ENCODE measurements at regions not wholly inside any gene's neighbourhood (a gene's known extent, or its start where the extent isn't known, plus 50 kb on each side); places are given as distances from the start of the nearest gene placed in this dataset.

GRCh38 chr7:46542076-46542475, 621.0 kb upstream of the IGFBP3 start:
- TF ChIP-seq, protein P1, sequence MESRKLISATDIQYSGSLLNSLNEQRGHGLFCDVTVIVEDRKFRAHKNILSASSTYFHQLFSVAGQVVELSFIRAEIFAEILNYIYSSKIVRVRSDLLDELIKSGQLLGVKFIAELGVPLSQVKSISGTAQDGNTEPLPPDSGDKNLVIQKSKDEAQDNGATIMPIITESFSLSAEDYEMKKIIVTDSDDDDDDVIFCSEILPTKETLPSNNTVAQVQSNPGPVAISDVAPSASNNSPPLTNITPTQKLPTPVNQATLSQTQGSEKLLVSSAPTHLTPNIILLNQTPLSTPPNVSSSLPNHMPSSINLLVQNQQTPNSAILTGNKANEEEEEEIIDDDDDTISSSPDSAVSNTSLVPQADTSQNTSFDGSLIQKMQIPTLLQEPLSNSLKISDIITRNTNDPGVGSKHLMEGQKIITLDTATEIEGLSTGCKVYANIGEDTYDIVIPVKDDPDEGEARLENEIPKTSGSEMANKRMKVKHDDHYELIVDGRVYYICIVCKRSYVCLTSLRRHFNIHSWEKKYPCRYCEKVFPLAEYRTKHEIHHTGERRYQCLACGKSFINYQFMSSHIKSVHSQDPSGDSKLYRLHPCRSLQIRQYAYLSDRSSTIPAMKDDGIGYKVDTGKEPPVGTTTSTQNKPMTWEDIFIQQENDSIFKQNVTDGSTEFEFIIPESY (IDR thresholded peaks at IDR 0.05) = no peak
- no peak for TF ChIP-seq EP300 (IDR thresholded peaks at IDR 0.05; ENCODE audit: borderline replicate concordance in 1 of 2, control insufficient read depth in 1 of 2, low read depth in 2 of 2, low read length in 2 of 2)
- TF ChIP-seq ZBED1 (IDR thresholded peaks at IDR 0.05; ENCODE audit: borderline replicate concordance) = no peak
- H3K36me3 ChIP-seq (ENCODE audit: control insufficient read depth in 2 of 2, insufficient read depth in 2 of 2, low read length in 1 of 2) = no peaks in the 10 kb centered on the region
- H3K27me3 ChIP-seq (replicated peaks in 1 of 2; ENCODE audit: control insufficient read depth in 2 of 2, insufficient read depth in 2 of 2, low read length in 1 of 2) = no peaks in the 10 kb centered on the region
- H3K79me2 ChIP-seq (ENCODE audit: control insufficient read depth, insufficient read depth, low read length) = no peaks in the 10 kb centered on the region
- ChIA-PET CTCF (no interaction called here), POLR2A (no interaction called here), SMC1A (ENCODE audit: uncharacterized antibody, unreplicated experiment) (interaction anchor here (0.9 kb wide), 1 partner anchor 10 kb away, joined by 3 read pairs; no protein-coding TSS in a partner anchor), RAD21 (ENCODE audit: unreplicated experiment) (no interaction called here)
- no peaks in the 10 kb centered on the region for H3K9me3 ChIP-seq (replicated peaks; ENCODE audit: control insufficient read depth, insufficient read depth, low read length)
- no peak overlapping the region for H2AFZ ChIP-seq (ENCODE audit: control insufficient read depth, low read depth, low read length)
- no peak overlapping the region for H3K27ac ChIP-seq (ENCODE audit: control insufficient read depth, insufficient read depth)
- ATAC-seq = no peak
- H3K9ac ChIP-seq (ENCODE audit: control insufficient read depth, insufficient read depth, low read length) = no peak overlapping the region
- no peak overlapping the region for H3K4me3 ChIP-seq
- WGBS (ENCODE audit: insufficient coverage, insufficient replicate concordance, low lambda C conversion rate, missing lambda C conversion rate) = 67% methylated on average over 1 of the region's 1 CpG
- DNase-seq (ENCODE audit: low read depth, low spot score) = no peak
- no peak for FAIRE-seq
- intact Hi-C loops (cut with micrococcal nuclease; ENCODE audit: unreplicated experiment) = no loop called here
- H4K20me1 ChIP-seq (ENCODE audit: control insufficient read depth, insufficient read depth) = no peaks in the 10 kb centered on the region
- H3K4me2 ChIP-seq (ENCODE audit: control insufficient read depth, insufficient read depth) = no peak overlapping the region
- no peaks in the 10 kb centered on the region for H3K4me1 ChIP-seq (ENCODE audit: control insufficient read depth, insufficient read depth, low read length)
- in situ Hi-C loops (cut with MboI) = no loop called here
- no TSS peak for BruUV-seq (replicated peaks)

DNA sequence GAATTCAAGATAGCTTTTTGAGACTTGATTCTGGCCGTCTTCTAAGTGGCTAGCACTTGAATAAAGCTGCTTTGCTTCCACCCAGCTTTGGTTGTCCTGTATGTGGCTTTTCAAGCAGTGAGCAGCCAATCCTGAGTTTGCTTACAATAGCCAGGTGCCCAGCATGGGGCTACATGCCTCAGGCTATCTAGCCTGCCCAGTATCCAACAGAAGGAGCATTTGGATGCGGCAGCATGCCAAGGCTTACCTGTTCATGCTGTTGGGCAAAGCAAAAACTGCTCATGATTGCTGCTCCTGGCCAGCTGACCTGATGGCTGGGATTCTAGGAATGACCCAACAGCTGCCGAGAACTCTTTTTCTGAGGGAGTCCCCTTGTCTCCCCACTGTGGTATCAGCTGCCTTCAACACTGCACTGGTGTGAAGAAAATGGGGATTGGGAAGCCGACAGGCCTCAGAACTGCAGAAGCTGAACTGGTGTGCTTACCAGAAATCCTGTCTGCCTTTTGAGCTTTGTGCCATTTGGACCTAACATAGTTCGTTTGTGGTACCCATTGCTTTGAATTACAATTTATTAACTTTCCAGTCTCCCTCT, 618.9 kb upstream of the IGFBP3 start:
- ChIA-PET CTCF (no interaction called here), RAD21 (ENCODE audit: unreplicated experiment) (interaction anchor here (1.2 kb wide), 1 partner anchor 9 kb away, joined by 5 read pairs; no protein-coding TSS in a partner anchor), POLR2A (no interaction called here), SMC1A (ENCODE audit: uncharacterized antibody, unreplicated experiment) (interaction anchor here (1.0 to 1.6 kb wide), 7 partner anchors 10 to 156 kb away, joined by 3 to 5 read pairs (median 4); no protein-coding TSS in a partner anchor)
- 24% methylated on average over 5 of the region's 5 CpGs for WGBS (ENCODE audit: insufficient coverage, insufficient replicate concordance, low lambda C conversion rate, missing lambda C conversion rate)
- TF ChIP-seq, protein P2, sequence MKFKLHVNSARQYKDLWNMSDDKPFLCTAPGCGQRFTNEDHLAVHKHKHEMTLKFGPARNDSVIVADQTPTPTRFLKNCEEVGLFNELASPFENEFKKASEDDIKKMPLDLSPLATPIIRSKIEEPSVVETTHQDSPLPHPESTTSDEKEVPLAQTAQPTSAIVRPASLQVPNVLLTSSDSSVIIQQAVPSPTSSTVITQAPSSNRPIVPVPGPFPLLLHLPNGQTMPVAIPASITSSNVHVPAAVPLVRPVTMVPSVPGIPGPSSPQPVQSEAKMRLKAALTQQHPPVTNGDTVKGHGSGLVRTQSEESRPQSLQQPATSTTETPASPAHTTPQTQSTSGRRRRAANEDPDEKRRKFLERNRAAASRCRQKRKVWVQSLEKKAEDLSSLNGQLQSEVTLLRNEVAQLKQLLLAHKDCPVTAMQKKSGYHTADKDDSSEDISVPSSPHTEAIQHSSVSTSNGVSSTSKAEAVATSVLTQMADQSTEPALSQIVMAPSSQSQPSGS (IDR thresholded peaks at IDR 0.05; ENCODE audit: low read length) = no peak
- TF ChIP-seq HDAC6 (IDR thresholded peaks at IDR 0.05; ENCODE audit: unreplicated experiment) (no peak), BCL11A (IDR thresholded peaks at IDR 0.05; ENCODE audit: low read depth, low read length) (no peak), TAF1 (IDR thresholded peaks at IDR 0.05; ENCODE audit: borderline replicate concordance, low read depth, low read length) (no peak)
- no peak overlapping the region for H3K9ac ChIP-seq (ENCODE audit: control insufficient read depth, insufficient read depth, low read length)
- no peaks in the 10 kb centered on the region for H3K4me1 ChIP-seq (ENCODE audit: control insufficient read depth, insufficient read depth, low read length)
- DNase-seq (ENCODE audit: low read depth, low spot score) (no peak), FAIRE-seq (no peak), ATAC-seq (no peak)
- H4K20me1 ChIP-seq (ENCODE audit: control insufficient read depth, insufficient read depth) = no peaks in the 10 kb centered on the region
- in situ Hi-C loops (cut with MboI) (no loop called here), intact Hi-C loops (cut with micrococcal nuclease; ENCODE audit: unreplicated experiment) (no loop called here)
- no peaks in the 10 kb centered on the region for H3K27me3 ChIP-seq (replicated peaks in 1 of 2; ENCODE audit: control insufficient read depth in 2 of 2, insufficient read depth in 2 of 2, low read length in 1 of 2)
- no peaks in the 10 kb centered on the region for H3K9me3 ChIP-seq (replicated peaks; ENCODE audit: control insufficient read depth, insufficient read depth, low read length)
- no peak overlapping the region for H2AFZ ChIP-seq (ENCODE audit: control insufficient read depth, low read depth, low read length)
- no peak overlapping the region for H3K4me3 ChIP-seq
- no peaks in the 10 kb centered on the region for H3K79me2 ChIP-seq (ENCODE audit: control insufficient read depth, insufficient read depth, low read length)
- H3K27ac ChIP-seq (ENCODE audit: control insufficient read depth, insufficient read depth) = no peak overlapping the region
- H3K36me3 ChIP-seq (ENCODE audit: control insufficient read depth in 2 of 2, insufficient read depth in 2 of 2, low read length in 1 of 2) = no peaks in the 10 kb centered on the region
- H3K4me2 ChIP-seq (ENCODE audit: control insufficient read depth, insufficient read depth) = no peak overlapping the region
- BruUV-seq (replicated peaks) = no TSS peak
